ENCODE measurements at regions not wholly inside any gene's neighbourhood (a gene's known extent, or its start where the extent isn't known, plus 50 kb on each side); places are given as distances from the start of the nearest gene placed in this dataset.

GRCh38 chr5:143636931-143637528, 174.9 kb upstream of the HMHB1 start:
- Histone ChIP-seq H3K4me1 (ENCODE audit: insufficient read depth, low read length, poor library complexity, severe bottlenecking) (peaks cover 13% of the 10 kb centered on the region), H3K79me2 (ENCODE audit: insufficient read depth, low read length) (no peaks in the 10 kb centered on the region), H2AFZ (ENCODE audit: low read length) (peak overlapping the region; percentile 47; the same call in 1 of the 2 replicates), H3K4me2 (ENCODE audit: low read depth, low read length, poor library complexity, severe bottlenecking) (no peak overlapping the region), H3K9me2 (replicated peaks; ENCODE audit: low read depth, low read length) (no peaks in the 10 kb centered on the region), H3K4me3 (ENCODE audit: low read length, poor library complexity, severe bottlenecking) (no peak overlapping the region), H3K27me3 (ENCODE audit: insufficient read depth, low read length, poor library complexity, severe bottlenecking) (no peaks in the 10 kb centered on the region), H4K20me1 (ENCODE audit: insufficient read depth, low read length, poor library complexity, severe bottlenecking) (no peaks in the 10 kb centered on the region), H3K36me3 (ENCODE audit: insufficient read depth, low read length) (no peaks in the 10 kb centered on the region), H3K9ac (ENCODE audit: low read depth, low read length, poor library complexity, severe bottlenecking) (no peak overlapping the region), H3F3A (ENCODE audit: low read depth) (no peaks in the 10 kb centered on the region), H3K9me3 (ENCODE audit: insufficient read depth, low read depth, low read length) (no peaks in the 10 kb centered on the region)
- no peak for TF ChIP-seq CTCF (conservative IDR thresholded peaks at IDR 0.05; ENCODE audit: low read length)
- no peak for TF ChIP-seq EZH2phosphoT487 (IDR thresholded peaks at IDR 0.05; ENCODE audit: borderline replicate concordance)

- no peaks in the 10 kb centered on the region for H4K20me1 ChIP-seq (ENCODE audit: insufficient read depth, low read length, poor library complexity, severe bottlenecking)
- no peak overlapping the region for H3K4me2 ChIP-seq (ENCODE audit: low read depth, low read length, poor library complexity, severe bottlenecking)
- H3K9ac ChIP-seq (ENCODE audit: low read depth, low read length, poor library complexity, severe bottlenecking) = no peak overlapping the region
- peaks cover 13% of the 10 kb centered on the region for H3K4me1 ChIP-seq (ENCODE audit: insufficient read depth, low read length, poor library complexity, severe bottlenecking)
- no peak overlapping the region for H2AFZ ChIP-seq (ENCODE audit: low read length)
- TF ChIP-seq CTCF (conservative IDR thresholded peaks at IDR 0.05; ENCODE audit: low read length) (no peak), EZH2phosphoT487 (IDR thresholded peaks at IDR 0.05; ENCODE audit: borderline replicate concordance) (no peak)
- H3K9me3 ChIP-seq (ENCODE audit: insufficient read depth, low read depth, low read length) = no peaks in the 10 kb centered on the region
- H3K27me3 ChIP-seq (ENCODE audit: insufficient read depth, low read length, poor library complexity, severe bottlenecking) = no peaks in the 10 kb centered on the region
- no peak overlapping the region for H3K4me3 ChIP-seq (ENCODE audit: low read length, poor library complexity, severe bottlenecking)
- H3F3A ChIP-seq (ENCODE audit: low read depth) = no peaks in the 10 kb centered on the region
- no peaks in the 10 kb centered on the region for H3K9me2 ChIP-seq (replicated peaks; ENCODE audit: low read depth, low read length)
- no peaks in the 10 kb centered on the region for H3K36me3 ChIP-seq (ENCODE audit: insufficient read depth, low read length)
- no peaks in the 10 kb centered on the region for H3K79me2 ChIP-seq (ENCODE audit: insufficient read depth, low read length)
These were observed 176.1 kb upstream of the HMHB1 start for GRCh38 chr5:143635888-143636287.

GRCh38 chr5:143635146-143635752, 176.7 kb upstream of the HMHB1 start:
- Histone ChIP-seq H4K20me1 (ENCODE audit: insufficient read depth, low read length, poor library complexity, severe bottlenecking) (no peaks in the 10 kb centered on the region), H3K9me3 (ENCODE audit: insufficient read depth, low read depth, low read length) (no peaks in the 10 kb centered on the region), H3K4me1 (ENCODE audit: insufficient read depth, low read length, poor library complexity, severe bottlenecking) (peaks cover 17% of the 10 kb centered on the region), H3K9me2 (replicated peaks; ENCODE audit: low read depth, low read length) (no peaks in the 10 kb centered on the region), H2AFZ (ENCODE audit: low read length) (no peak overlapping the region), H3K27me3 (ENCODE audit: insufficient read depth, low read length, poor library complexity, severe bottlenecking) (no peaks in the 10 kb centered on the region), H3K79me2 (ENCODE audit: insufficient read depth, low read length) (no peaks in the 10 kb centered on the region), H3F3A (ENCODE audit: low read depth) (no peaks in the 10 kb centered on the region), H3K4me3 (ENCODE audit: low read length, poor library complexity, severe bottlenecking) (no peak overlapping the region), H3K4me2 (ENCODE audit: low read depth, low read length, poor library complexity, severe bottlenecking) (no peak overlapping the region), H3K36me3 (ENCODE audit: insufficient read depth, low read length) (no peaks in the 10 kb centered on the region), H3K9ac (ENCODE audit: low read depth, low read length, poor library complexity, severe bottlenecking) (no peak overlapping the region)
- no peak for TF ChIP-seq CTCF (conservative IDR thresholded peaks at IDR 0.05; ENCODE audit: low read length)
- TF ChIP-seq EZH2phosphoT487 (IDR thresholded peaks at IDR 0.05; ENCODE audit: borderline replicate concordance) = no peak
